Activated T-cell treated with anti-CD3 and anti-CD28 coated beads for 24 hours (primary cell): ENCODE measurements at regions not wholly inside any gene's neighbourhood (a gene's known extent, or its start where the extent isn't known, plus 50 kb on each side); places are given as distances from the start of the nearest gene placed in this dataset.

Experiments
- DNase-seq: peaks from one replicate; pipeline ENCODE4 v3.0.0-alpha.2; 2020; ENCODE audit warnings: low read depth

DNA sequence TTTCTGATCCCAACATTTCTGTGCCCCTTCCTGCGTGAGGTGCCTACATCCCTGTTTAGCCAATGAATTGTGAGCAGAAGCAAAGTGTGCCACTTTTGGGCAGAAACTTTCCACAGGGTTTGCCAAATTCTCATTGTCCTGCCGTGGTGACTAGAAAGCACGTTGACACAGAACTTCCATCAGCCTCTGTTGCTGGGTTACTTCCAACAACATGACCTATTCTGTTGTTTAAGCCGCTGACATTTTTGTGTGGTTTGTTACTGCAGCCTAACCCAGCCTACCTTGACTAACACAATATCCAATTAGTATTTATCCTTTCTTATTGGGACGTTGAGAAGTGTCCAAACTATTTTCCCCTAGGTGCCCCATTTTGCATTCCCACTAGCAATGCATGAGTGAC lies 136.8 kb downstream of the URB2 start:
- DNase-seq = no peak

DNA sequence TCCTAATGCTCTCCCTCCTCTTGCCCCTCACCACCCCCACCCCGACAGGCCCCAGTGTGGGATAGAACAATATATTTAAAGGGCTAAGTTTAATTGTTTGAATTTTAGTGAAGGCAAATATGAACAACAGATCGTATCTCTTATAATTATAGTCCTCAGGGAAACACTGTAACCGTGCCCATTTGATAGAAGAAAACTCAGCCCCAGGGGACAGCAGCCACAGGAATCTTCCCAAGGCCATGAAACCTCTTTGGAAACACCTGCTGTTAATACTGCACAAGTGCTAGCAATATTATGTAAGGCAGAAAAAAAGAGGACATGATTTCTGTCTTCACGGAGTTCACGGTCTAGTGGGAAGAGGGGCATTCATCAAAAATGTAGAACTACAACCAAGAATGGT lies 142.2 kb downstream of the URB2 start:
- DNase-seq = no peak

DNA sequence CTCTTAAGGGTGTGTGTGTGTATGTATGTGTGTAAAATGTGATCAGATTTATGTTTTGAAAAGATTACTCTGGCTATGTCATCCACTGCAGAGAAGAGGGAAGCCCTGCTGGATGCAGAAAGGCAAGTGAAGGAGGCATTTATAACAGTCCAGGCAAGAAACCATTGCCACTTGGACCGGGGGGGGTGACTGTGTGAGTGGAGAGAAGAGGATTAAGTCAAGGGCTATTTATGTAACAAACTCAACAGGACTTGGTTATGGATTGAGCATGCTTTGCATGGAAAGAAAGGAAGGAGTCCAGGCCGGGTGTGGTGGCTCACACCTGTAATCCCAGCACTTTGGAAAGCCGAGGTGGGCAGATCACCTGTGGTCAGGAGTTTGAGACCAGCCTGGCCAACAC lies 143.0 kb downstream of the URB2 start:
- DNase-seq = no peak

DNA sequence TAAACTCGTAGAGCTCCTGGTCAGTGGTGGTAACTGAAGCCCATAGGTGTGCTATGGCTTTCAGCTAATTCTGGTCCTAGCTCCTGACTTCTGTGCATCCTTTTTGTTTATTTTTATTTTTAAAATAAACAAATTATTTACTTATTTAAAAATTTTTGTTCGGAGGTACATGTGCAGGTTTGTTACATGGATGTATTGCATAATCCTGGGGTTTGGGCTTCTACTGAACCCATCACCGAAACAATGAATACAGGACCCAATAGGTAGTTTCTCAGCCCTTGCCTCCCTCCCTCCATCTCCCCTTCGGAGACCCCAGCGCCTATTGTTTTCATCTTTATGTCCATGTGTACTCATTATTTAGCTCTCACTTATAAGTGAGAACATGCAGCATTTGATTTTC lies 143.8 kb downstream of the URB2 start:
- DNase-seq = no peak

DNA sequence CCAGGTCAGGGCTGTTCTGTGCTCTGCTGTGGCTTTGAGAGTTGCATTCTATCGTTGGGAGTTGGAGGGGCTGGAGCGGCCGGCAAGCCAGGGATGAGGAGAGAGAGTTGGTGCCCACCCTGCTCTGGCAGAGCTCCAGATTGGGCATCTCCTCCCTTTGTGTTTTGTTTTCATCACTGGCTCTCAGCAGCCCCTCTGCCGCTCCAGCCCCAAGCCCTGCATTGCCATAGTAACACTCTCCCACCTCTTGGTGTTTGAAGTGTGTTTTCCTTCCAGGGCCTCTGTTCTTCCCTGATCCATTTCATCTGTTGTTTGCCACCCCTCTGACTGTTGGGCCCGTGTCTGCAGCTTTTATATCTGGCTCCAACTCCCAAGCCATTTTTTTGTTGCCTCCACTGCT lies 152.7 kb downstream of the URB2 start:
- no peak for DNase-seq

DNA sequence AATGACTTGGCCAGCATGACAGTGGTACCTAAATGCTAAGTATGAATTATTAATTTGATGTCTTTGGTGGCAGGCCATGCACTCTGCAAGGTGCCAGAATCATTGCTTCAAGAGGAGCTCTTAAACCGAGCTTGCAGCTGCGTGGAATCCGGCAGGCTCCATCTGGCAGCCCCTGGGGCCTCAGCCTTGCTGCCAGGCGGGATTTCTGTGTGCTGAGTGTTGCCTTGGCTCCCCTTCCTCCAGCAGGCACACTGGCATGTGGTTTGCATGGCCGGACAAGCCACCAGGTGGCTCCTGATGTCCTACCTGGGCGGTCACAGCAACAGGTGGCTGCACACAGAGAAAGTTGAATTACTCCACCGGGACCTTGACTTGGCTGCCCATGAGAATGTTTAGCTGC lies 155.4 kb downstream of the URB2 start:
- no peak for DNase-seq

DNA sequence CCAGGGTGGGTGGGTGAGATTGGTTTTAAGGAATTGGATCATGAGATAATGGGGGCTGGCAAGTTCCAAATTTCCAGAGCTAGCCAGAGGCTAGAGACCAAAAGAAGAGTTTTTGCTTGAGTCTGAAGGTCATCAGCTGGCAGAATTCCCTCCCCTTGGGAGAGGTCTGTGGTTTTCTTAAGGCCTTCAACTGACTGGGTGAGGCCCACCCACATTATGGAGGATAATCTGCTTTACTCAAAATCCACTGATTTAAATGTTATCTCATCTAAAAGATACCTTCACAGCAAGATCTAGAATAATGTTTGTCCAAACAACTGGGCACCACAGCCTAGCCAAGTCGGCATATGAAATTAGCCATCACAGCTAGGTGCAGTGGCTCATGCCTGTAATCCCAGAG lies 156.4 kb downstream of the URB2 start:
- DNase-seq = no peak

DNA sequence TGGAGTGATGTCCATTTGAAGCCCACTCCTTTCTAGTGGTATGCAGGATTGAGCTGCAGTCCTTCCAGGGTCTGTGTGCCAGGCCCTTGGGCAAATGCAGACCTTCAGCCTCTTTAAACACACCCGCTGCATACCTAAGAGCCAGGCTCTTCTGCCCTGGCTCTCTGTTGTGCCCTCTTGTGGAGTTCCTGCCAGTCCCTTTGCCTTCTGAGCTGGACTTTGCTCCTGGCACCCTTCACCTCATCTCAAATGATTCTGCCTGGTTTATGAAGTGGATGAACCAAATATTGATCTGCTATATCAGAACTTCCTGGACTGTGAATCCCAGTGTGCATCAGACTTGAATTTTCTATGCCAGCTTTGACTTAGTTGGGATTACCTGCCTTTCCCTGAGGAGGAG lies 158.8 kb downstream of the URB2 start:
- DNase-seq = no peak

DNA sequence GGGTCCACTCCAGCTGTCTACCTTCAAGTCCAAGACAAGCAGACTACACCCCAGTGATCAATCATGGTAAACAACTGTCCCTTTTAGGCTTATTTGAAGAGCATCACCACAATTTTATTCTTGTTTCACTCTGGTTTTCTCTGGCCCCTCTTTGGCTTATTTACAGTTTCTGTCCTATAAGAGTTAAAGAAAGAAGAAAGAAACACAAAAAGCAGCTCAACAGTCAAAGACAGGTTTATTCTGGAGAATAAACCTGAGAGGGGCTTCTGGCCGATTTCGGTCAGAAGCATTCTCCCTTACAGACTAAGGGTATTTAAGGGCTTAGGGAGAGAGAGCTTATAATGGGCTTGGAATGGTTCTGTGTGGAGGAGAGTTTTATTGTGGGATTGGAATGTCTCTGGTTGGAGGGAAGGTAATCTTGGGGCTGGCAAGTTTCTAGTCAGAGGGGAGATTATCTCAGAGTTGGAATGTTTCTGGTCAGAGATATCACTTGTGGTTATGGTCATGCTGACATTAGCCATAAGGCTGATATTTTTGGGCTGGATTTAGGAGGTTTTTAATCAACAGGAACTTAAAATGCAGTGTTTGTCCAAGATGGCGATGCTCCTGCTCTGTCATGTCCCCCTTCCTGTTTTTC lies 161.0 kb downstream of the URB2 start:
- no peak for DNase-seq

DNA sequence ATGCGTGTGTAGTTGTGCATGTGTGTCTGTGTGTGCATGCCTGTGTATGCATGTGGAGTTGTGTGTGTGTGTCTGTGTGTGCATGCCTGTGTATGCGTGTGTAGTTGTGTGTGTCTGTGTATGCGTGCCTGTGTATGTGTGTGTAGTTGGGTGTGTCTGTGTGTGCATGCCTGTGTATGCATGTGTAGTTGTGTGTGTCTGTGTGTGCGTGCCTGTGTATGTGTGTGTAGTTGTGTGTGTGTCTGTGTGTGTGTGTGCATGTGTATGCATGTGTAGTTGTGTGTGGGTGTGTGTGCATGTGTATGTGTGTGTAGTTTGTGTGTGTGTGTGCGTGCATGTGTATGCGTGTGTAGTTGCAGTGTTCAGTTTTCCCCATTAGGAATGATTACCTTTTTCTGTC lies 162.0 kb downstream of the URB2 start:
- no peak for DNase-seq

DNA sequence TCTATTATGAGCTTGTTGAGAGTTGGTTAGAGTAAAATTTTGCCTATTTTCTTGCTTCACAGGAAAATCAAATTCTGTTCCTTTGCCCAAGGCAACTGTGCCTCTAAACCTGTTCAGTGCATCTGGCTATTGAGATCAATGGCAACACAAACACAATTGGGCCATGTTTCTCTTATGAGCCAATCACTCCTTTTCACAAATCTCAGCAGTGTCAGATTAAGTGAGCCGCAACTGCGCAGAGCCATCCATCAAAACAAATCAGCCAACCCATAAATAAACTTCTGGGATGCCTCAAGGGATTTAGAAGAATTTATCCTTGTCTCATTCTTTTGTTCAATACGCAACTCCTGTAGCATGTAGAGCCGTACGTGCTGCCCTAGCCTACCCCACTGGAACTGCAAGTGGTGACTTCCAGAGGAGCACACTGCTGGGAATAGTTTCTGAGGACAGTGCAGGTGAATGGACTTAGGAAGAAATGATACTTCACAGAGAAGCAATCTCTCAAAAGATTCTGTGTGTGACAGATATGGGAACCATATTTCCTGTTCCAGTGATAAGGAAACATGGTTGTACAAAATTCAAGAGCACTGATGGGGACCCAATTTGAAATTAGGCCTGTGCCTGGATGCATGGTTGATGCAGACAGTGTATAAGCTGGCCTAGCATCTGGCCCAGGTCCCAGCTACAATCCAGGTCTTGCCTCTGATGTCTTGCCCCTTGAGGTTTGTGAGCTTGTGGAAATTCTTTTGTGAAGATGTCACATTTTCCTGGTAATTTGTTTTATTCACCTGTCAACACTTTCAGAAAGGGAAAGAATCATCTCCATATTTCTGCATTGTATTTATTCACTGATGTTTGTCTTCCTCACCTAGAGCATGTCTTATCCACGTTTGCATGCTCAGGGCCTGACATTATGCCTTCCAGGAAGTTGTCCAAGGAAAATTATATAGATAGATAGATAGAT lies 166.2 kb downstream of the URB2 start:
- no peak for DNase-seq

DNA sequence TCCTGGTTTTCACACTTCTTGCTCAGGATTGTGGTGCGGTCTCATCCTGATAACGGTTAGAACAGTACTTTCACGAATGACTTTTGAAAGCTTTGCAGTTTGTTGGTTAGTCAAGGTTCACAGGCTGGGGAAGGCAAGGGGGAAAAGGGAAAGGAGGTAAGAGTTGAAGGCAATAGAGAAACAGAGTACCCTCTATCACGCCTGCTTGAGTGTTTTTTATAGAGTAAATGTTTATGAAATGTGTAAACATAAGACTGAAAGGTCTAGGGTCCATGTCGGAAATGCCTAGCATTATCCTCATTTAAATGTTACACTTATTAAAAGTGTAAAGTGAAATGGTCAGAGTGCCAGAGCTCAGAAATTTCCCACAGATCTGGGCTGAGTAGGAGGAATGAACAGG lies 167.4 kb downstream of the URB2 start:
- no peak for DNase-seq

DNA sequence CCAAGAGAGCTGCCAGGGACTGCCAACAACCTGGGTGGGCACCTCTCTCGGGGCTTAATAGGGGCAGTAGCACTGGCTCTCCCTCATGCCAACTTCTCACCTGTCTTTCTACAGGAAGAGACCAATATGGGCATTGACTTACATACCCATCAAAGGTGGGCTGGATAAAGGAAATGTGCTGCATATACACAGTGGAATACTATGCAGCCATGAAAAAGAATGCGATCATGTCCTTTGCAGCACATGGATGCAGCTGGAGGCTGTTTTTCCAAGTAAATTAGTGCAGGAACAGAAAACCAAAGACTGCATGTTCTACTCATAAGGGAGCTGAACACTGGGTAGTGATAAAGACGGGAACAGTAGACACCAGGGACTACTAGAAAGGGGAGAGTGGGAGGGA lies 172.5 kb downstream of the URB2 start:
- no peak for DNase-seq

DNA sequence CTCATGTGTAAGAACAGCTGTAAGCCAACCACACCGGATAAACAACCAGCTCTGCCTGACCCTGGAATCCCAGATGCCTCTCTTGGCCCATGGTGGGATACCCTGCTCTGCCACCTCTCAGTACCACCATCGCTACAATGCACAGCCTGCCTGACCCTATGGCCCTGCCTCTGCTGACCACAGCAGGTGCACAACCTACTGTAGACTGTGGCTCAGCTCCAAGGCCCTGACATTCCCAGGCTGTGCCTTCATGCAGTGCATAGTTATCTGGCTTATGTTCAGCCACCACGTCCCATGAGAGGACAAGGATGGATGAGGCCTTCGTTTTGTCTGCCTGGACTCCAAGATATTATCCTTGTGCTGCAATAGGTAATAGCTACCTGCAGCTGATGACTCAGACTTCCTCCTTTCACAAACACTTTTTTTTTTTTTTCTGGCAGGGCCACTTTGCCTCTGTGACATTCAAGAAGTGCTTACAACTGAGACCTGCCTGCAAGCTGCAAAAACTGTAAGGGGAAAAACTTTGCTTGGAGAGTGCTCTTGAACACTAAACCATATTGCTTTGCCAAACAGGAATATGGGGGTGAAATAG lies 177.7 kb downstream of the URB2 start:
- DNase-seq = no peak

DNA sequence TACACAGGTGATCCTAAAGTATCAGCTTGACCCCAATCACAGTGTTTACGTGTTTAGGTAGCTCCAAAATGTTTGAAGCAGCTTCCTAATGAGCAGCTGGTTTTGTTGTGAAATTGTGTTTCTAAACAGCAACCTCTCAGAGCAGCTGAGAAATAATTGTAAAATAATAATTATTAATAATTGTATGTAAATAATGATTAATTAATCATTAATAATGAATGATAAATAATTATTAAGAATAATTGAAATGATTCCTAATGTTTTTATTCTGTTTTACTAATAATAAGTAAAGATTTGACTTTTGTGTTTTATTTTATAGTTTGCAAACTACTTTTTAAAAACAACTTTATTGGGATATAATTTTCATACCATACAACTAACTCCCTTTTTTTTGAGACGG lies 182.2 kb downstream of the URB2 start:
- no peak for DNase-seq

DNA sequence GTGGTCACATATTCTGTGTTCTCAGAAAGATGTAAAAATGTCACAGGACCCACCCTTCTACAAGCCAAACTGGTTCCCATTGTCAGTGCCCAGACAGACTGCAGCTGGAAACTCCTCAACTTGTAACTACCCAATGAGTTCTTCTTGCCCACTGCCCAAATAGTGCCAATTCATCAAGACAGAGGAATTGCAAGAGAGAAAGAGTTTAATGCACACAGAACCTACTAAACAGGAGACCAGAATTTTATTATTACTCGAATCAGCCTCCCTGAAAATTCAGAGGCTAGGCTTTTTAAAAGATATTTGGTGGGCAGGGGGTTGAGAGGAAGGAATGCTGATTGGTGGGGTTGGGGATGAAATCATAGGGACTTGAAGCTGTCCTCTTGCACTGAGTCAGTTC lies 184.1 kb downstream of the URB2 start:
- DNase-seq = no peak

DNA sequence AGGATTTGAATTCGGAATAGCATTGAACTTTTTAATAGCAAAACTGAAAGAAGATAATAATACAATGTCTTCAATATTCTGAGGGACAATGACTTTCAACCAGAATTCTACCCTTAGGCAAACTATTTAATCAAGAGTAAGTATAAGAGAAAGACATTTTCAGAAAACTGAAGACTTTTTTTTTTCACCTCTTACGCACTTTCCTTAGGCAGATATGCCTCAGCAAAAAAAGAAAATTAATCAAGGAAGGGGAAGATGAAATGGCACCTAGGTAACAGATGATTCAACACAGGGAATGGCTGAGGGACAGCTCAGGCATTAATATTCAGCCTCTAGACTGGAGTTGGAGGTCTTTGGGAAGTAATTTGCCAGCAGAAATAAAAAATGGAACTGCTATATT lies 184.9 kb downstream of the URB2 start:
- DNase-seq = no peak

DNA sequence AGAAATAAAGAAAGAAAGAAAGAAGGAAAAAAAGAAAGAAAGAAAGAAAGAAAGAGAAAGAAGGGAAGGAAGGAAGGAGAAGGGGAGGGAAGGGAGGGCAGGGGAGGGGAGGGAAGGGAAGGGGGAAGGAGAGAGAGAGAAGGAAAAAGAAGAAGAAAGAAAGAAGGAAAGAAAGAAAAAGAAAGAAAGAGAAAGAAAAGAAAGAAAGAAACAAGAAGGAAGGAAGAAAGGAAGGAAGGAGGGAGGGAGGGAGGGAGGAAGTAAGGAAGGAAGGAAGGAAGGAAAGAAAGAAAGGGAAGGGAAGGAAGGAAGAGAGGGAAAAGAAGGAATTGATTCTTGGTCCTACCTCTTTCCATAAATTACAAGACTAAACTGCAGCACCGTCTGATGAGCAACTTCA lies 186.1 kb downstream of the URB2 start:
- no peak for DNase-seq

DNA sequence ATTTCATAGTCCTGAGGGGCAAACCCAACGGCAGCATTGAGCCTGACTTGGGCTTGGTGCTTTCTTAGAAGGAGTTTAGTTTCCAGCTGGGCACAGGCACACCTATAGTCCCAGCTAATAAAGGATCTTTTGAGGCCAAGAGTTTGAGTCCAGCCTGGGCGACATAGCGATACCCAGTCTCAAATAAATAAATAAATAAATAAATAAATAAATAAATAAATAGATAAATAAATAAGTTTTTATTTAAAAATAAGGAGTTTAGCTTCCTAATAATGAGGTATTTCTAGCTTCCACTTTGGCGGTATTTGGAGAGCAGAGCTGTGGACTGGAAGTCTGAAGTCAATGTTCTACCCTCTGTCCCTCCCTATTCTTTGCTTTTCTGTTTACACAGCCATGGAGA lies 186.6 kb downstream of the URB2 start:
- no peak for DNase-seq

DNA sequence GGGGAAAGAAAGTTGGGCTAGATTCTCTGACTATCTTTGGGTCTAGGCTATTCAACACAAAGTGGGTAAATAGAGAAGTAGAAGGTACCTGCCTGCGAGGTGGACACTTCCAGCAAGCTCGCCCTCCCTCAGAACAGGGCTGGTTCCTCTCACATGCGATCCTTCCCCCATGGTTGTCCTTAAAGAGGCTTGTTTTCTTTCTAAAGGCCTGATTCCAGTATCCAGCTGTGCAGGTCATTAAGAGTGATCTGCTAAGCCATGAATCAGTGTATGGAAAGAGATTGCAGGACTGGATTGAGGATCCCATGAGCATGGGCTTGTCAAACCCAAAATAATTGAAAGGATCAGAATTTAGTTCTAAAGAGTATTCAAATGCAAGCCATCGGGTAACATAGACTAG lies 189.0 kb downstream of the URB2 start:
- no peak for DNase-seq

DNA sequence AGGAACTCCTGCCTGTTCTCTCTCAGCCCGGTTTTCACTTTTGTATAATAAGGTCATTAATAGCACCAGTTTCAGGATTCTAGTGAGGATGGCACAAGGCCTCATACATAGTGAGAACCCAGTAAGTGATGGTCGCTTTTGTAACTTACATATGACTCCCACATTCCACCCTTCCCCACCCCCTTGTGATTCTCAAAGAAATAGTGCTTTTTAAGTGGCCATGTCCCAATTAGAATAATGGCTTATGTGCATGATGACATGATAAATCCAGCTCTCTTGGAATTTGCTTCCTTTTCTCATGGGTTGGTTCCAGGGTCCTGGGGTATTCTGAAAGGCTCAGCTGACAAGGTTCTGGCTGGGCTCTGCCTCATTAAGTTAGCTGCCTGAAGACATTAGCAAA lies 189.9 kb downstream of the URB2 start:
- DNase-seq = no peak

DNA sequence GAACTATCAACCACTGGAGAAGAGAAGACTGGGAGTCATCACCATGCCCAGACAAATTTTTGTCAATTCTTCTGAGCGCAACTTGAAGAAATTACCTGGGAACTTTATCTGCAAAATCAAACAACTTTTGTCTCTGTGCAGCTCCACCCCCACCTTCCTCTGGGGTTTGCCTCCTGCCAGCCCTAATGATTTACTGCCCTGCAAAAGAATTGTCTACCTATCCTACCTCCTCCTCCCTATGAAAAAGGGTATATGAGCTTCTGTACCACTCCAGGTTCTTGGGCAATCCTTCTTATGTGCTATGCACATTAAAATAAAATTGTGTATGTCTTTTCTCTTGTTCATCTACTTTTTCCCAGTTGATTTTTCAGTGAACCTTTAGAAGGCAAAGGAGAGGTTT lies 191.9 kb downstream of the URB2 start:
- no peak for DNase-seq

DNA sequence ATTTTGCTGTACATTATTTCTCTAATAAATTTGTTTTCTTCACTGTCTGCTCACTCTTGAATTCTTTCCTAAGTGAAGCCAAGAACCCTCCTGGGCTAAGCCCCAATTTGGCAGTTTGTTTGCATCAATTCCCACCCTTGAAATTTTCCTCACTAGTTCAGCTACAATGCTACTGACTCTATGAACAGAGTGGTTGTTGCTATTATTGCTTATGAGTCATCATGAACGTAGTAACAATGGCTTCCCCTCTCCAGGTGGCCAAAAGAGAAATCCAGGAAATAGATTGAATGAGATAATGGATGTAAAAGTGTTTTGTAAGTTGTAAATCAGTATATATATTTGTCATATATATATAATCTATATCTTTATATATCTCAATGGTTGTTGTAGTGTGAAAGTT lies 193.0 kb downstream of the URB2 start:
- no peak for DNase-seq
